MCF 10A (cell line): ENCODE measurements at regions not wholly inside any gene's neighbourhood (a gene's known extent, or its start where the extent isn't known, plus 50 kb on each side); places are given as distances from the start of the nearest gene placed in this dataset.
"Not testable (repeated sequence)": the region's sequence is repeated elsewhere in the genome, so short reads cannot be mapped to it uniquely, and the experiment has no call there.

Experiments used
- BruUV-seq: library from RNA; stranded (reverse); fragments of 400-500 nt; replicated peaks from 2 replicates; lab custom pipeline; 2021; lab: Mats Ljungman, UMichigan
- CTCF ChIA-PET: fragments of 300-600 bp; sonication (Branson Sonifier 250); formaldehyde crosslinking; extraction: SDS; loops from one replicate; lab custom pipeline; 2021; ENCODE audit warnings: antibody characterized with exemption, inconsistent platforms; lab: Yijun Ruan, JAX
- POLR2A ChIA-PET: fragments of 300-600, 350-650 bp; sonication (Branson Sonifier 250); formaldehyde crosslinking; extraction: SDS; loops from one replicate; lab custom pipeline; 2020; ENCODE audit warnings: antibody characterized with exemption, inconsistent platforms; lab: Yijun Ruan, JAX
- DNase-seq: peaks from one replicate; pipeline ENCODE4 v3.0.0-alpha.2; 2018; ENCODE audit not compliant: unreplicated experiment
- H3K27ac Mint-ChIP-seq: one replicate; pipeline ENCODE4 v1.8.0; 2022; ENCODE audit warnings: mild to moderate bottlenecking, low read depth, mixed read lengths; ENCODE audit not compliant: unreplicated experiment
- H3K27me3 Mint-ChIP-seq: one replicate; pipeline ENCODE4 v1.8.0; 2022; ENCODE audit warnings: mixed read lengths; ENCODE audit not compliant: insufficient read depth, unreplicated experiment
- H3K36me3 Mint-ChIP-seq: one replicate; pipeline ENCODE4 v1.8.0; 2022; ENCODE audit warnings: mild to moderate bottlenecking, moderate library complexity, mixed read lengths; ENCODE audit not compliant: insufficient read depth, unreplicated experiment
- H3K4me1 Mint-ChIP-seq: one replicate; pipeline ENCODE4 v1.8.0; 2022; ENCODE audit warnings: mixed read lengths; ENCODE audit not compliant: insufficient read depth, unreplicated experiment
- H3K4me3 Mint-ChIP-seq: one replicate; pipeline ENCODE4 v1.8.0; 2022; ENCODE audit warnings: mild to moderate bottlenecking, moderate library complexity, mixed read lengths; ENCODE audit not compliant: unreplicated experiment
- H3K9me3 Mint-ChIP-seq: one replicate; pipeline ENCODE4 v1.8.0; 2022; ENCODE audit warnings: mixed read lengths; ENCODE audit not compliant: unreplicated experiment
- CTCF ChIP-seq: fragments of 200-600 bp; IDR thresholded peaks from one replicate; pipeline ENCODE4 v1.8.0; 2022; ENCODE audit warnings: antibody characterized with exemption, mild to moderate bottlenecking; ENCODE audit not compliant: unreplicated experiment
- intact Hi-C: fragments of 100-400 bp; cut with micrococcal nuclease; formaldehyde crosslinking; loops from 2 replicates; pipeline ENCODE4 v1.14.1; 2022

- H3K4me3 Mint-ChIP-seq, H3K36me3 Mint-ChIP-seq, H3K4me1 Mint-ChIP-seq, H3K27me3 Mint-ChIP-seq, POLR2A ChIA-PET, DNase-seq, BruUV-seq, H3K9me3 Mint-ChIP-seq, intact Hi-C loops, H3K27ac Mint-ChIP-seq: not testable (repeated sequence)
- CTCF ChIA-PET, result interaction anchor here (0.9 to 2.0 kb wide), 2 partner anchors 15 to 1180 kb away, joined by 3 to 8 read pairs; no protein-coding TSS in a partner anchor
These were observed 92.1 kb downstream of the C4BPA start for GRCh38 chr1:207196135-207196534.

- CTCF ChIA-PET, H3K27me3 Mint-ChIP-seq, DNase-seq, H3K27ac Mint-ChIP-seq, intact Hi-C loops, H3K9me3 Mint-ChIP-seq, H3K36me3 Mint-ChIP-seq, BruUV-seq, POLR2A ChIA-PET, H3K4me3 Mint-ChIP-seq: not testable (repeated sequence)
- H3K4me1 Mint-ChIP-seq, result peaks cover 11% of the 10 kb centered on the region
These were observed 97.5 kb downstream of the C4BPA start for GRCh38 chr1:207201534-207201933.

- intact Hi-C loops, result no loop called here
- TF ChIP-seq CTCF, result no peak
- no TSS peak for BruUV-seq
- CTCF ChIA-PET, result interaction anchor here (0.6 to 0.7 kb wide), 3 partner anchors 35 to 658 kb away, joined by 3 to 4 read pairs (median 3); no protein-coding TSS in a partner anchor
- Mint-ChIP-seq H3K27ac (no peak overlapping the region), H3K9me3 (no peaks in the 10 kb centered on the region), H3K4me1 (peaks cover 11% of the 10 kb centered on the region), H3K36me3 (peaks cover 6% of the 10 kb centered on the region), H3K27me3 (no peaks in the 10 kb centered on the region), H3K4me3 (no peak overlapping the region)
- POLR2A ChIA-PET, result interaction anchor here (0.7 kb wide), 1 partner anchor 204 kb away, joined by 3 read pairs; no protein-coding TSS in a partner anchor
- no peak for DNase-seq
These were observed 98.4 kb downstream of the C4BPA start for GRCh38 chr1:207202480-207202879.

GRCh38 chr1:207203541-207203940 lies 99.5 kb downstream of the C4BPA start:
- Mint-ChIP-seq H3K27me3 (no peaks in the 10 kb centered on the region), H3K27ac (no peak overlapping the region), H3K4me1 (peaks cover 11% of the 10 kb centered on the region), H3K4me3 (no peak overlapping the region), H3K9me3 (no peaks in the 10 kb centered on the region), H3K36me3 (peaks cover 6% of the 10 kb centered on the region)
- POLR2A ChIA-PET, result interaction anchor here (1.0 to 1.4 kb wide), 2 partner anchors 27 to 119 kb away, joined by 3 to 4 read pairs; no protein-coding TSS in a partner anchor
- no TSS peak for BruUV-seq
- no peak for TF ChIP-seq CTCF
- intact Hi-C loops, result no loop called here
- no peak for DNase-seq
- CTCF ChIA-PET, result no interaction called here

GRCh38 chr1:207205614-207206061 lies 101.6 kb downstream of the C4BPA start:
- TF ChIP-seq CTCF, result no peak
- intact Hi-C loops, result loop anchor here (1.0 kb wide), 1 partner anchor 116 kb away; the partner anchor contains the start of gene CD55
- no TSS peak for BruUV-seq
- Mint-ChIP-seq H3K4me1 (peaks cover 11% of the 10 kb centered on the region), H3K27me3 (no peaks in the 10 kb centered on the region), H3K4me3 (no peak overlapping the region), H3K9me3 (no peaks in the 10 kb centered on the region), H3K36me3 (peaks cover 6% of the 10 kb centered on the region), H3K27ac (peak overlapping the region; percentile 78)
- POLR2A ChIA-PET, result interaction anchor here (0.6 to 2.7 kb wide), 13 partner anchors 9 to 545 kb away, joined by 3 to 20 read pairs (median 3); partner anchors contain the start of gene CD55
- DNase-seq, result no peak
- CTCF ChIA-PET, result interaction anchor here (0.6 to 1.1 kb wide), 4 partner anchors 12 to 151 kb away, joined by 3 read pairs; no protein-coding TSS in a partner anchor

GRCh38 chr1:207208691-207209090 lies 104.7 kb downstream of the C4BPA start:
- BruUV-seq, H3K4me3 Mint-ChIP-seq, H3K27me3 Mint-ChIP-seq, H3K27ac Mint-ChIP-seq, H3K36me3 Mint-ChIP-seq, H3K9me3 Mint-ChIP-seq, CTCF ChIA-PET, intact Hi-C loops, POLR2A ChIA-PET, DNase-seq: not testable (repeated sequence)
- H3K4me1 Mint-ChIP-seq, result peaks cover 11% of the 10 kb centered on the region
